Stimulated activated CD4-positive, alpha-beta T cell treated with anti-CD3 and anti-CD28 coated beads, Interleukin-12 subunit alpha, Interleukin-12 subunit beta, amount 100 ng/mL, for 24 hours (primary cell): ENCODE measurements at regions not wholly inside any gene's neighbourhood (a gene's known extent, or its start where the extent isn't known, plus 50 kb on each side); places are given as distances from the start of the nearest gene placed in this dataset.
"Not testable (repeated sequence)": the region's sequence is repeated elsewhere in the genome, so short reads cannot be mapped to it uniquely, and the experiment has no call there.

ENCODE experiments used
- DNase-seq, 2 experiments: peaks; one replicate each; pipeline ENCODE4 v3.0.0-alpha.2; 2020; ENCODE audit warnings: low read depth in 2 of 2

- DNase-seq: no peak
Observed at GRCh38 chr7:82624965-82625364, 181.4 kb upstream of the CACNA2D1 start.

- no peak for DNase-seq
Observed at GRCh38 chr7:82624337-82624736, 180.8 kb upstream of the CACNA2D1 start.

- DNase-seq: no peak
Observed at GRCh38 chr7:82623812-82624211, 180.2 kb upstream of the CACNA2D1 start.

- DNase-seq: no peak
Observed at GRCh38 chr7:82617156-82617555, 173.6 kb upstream of the CACNA2D1 start.

GRCh38 chr7:82616059-82616728 lies 172.6 kb upstream of the CACNA2D1 start:
- no peak for DNase-seq

GRCh38 chr7:82615527-82615926 lies 171.9 kb upstream of the CACNA2D1 start:
- DNase-seq: no peak

GRCh38 chr7:82609746-82610145 lies 166.2 kb upstream of the CACNA2D1 start:
- no peak for DNase-seq

- DNase-seq: no peak
Observed at GRCh38 chr7:82605247-82605864, 161.8 kb upstream of the CACNA2D1 start.

- no peak for DNase-seq
Observed at GRCh38 chr7:82602066-82602465, 158.5 kb upstream of the CACNA2D1 start.

GRCh38 chr7:82600531-82600930 lies 157.0 kb upstream of the CACNA2D1 start:
- DNase-seq: no peak

GRCh38 chr7:82599895-82600294 lies 156.3 kb upstream of the CACNA2D1 start:
- DNase-seq: no peak

- no peak for DNase-seq
Observed at GRCh38 chr7:82598958-82599357, 155.4 kb upstream of the CACNA2D1 start.

- DNase-seq: not testable (repeated sequence)
Observed at GRCh38 chr7:82595795-82596194, 152.2 kb upstream of the CACNA2D1 start.

GRCh38 chr7:82595176-82595575 lies 151.6 kb upstream of the CACNA2D1 start:
- no peak for DNase-seq

- no peak for DNase-seq
Observed at GRCh38 chr7:82594665-82595064, 151.1 kb upstream of the CACNA2D1 start.

GRCh38 chr7:82593780-82594179 lies 150.2 kb upstream of the CACNA2D1 start:
- DNase-seq: no peak

GRCh38 chr7:82592416-82592815 lies 148.8 kb upstream of the CACNA2D1 start:
- no peak for DNase-seq

- DNase-seq: no peak
Observed at GRCh38 chr7:82579047-82579446, 135.5 kb upstream of the CACNA2D1 start.

- no peak for DNase-seq
Observed at GRCh38 chr7:82578430-82578829, 134.9 kb upstream of the CACNA2D1 start.

GRCh38 chr7:82572195-82572880 lies 128.8 kb upstream of the CACNA2D1 start:
- DNase-seq: peak; percentile 22 to 65

- not testable (repeated sequence) for DNase-seq
Observed at GRCh38 chr7:82571047-82571446, 127.5 kb upstream of the CACNA2D1 start.

GRCh38 chr7:82567841-82568240 lies 124.3 kb upstream of the CACNA2D1 start:
- no peak for DNase-seq

- DNase-seq: no peak
Observed at GRCh38 chr7:82567356-82567755, 123.8 kb upstream of the CACNA2D1 start.
